ENCODE measurements at regions not wholly inside any gene's neighbourhood (a gene's known extent, or its start where the extent isn't known, plus 50 kb on each side); places are given as distances from the start of the nearest gene placed in this dataset.
"Not testable (repeated sequence)": the region's sequence is repeated elsewhere in the genome, so short reads cannot be mapped to it uniquely, and the experiment has no call there.

GRCh38 chr6:6411115-6411514, 90.7 kb upstream of the F13A1 start:
- intact Hi-C loops (cut with DNase I) = no loop called here
- DNase-seq (ENCODE audit: low spot score) = no peak

- intact Hi-C loops (cut with DNase I) = no loop called here
- no peak for DNase-seq (ENCODE audit: low spot score)
These were observed 91.8 kb upstream of the F13A1 start for GRCh38 chr6:6412221-6412620.

- no peak for DNase-seq (ENCODE audit: low spot score)
- intact Hi-C loops (cut with DNase I) = no loop called here
These were observed 92.2 kb upstream of the F13A1 start for GRCh38 chr6:6412700-6413099.

- DNase-seq (ENCODE audit: low spot score) = no peak
These were observed 94.5 kb upstream of the F13A1 start for GRCh38 chr6:6414931-6415330.

GRCh38 chr6:6417475-6417874, 97.0 kb upstream of the F13A1 start:
- DNase-seq (ENCODE audit: low spot score) = no peak
- intact Hi-C loops (cut with DNase I) = no loop called here

More at GRCh38 chr6:6414931-6415330, 94.5 kb upstream of the F13A1 start:
- intact Hi-C loops (cut with DNase I) = no loop called here

GRCh38 chr6:6418421-6418820, 98.0 kb upstream of the F13A1 start:
- intact Hi-C loops (cut with DNase I) = no loop called here
- no peak for DNase-seq (ENCODE audit: low spot score)

GRCh38 chr6:6420107-6420506, 99.6 kb upstream of the F13A1 start:
- no peak for DNase-seq (ENCODE audit: low spot score)
- intact Hi-C loops (cut with DNase I) = no loop called here

GRCh38 chr6:6434151-6434550, 113.7 kb upstream of the F13A1 start:
- intact Hi-C loops (cut with DNase I) = no loop called here

GRCh38 chr6:6434723-6435122, 114.3 kb upstream of the F13A1 start:
- DNase-seq (ENCODE audit: low spot score) = no peak
- intact Hi-C loops (cut with DNase I) = no loop called here

More at GRCh38 chr6:6434151-6434550, 113.7 kb upstream of the F13A1 start:
- DNase-seq (ENCODE audit: low spot score) = no peak

- no peak for DNase-seq (ENCODE audit: low spot score)
- intact Hi-C loops (cut with DNase I) = no loop called here
These were observed 115.9 kb upstream of the F13A1 start for GRCh38 chr6:6436366-6436765.

GRCh38 chr6:6436946-6437345, 116.5 kb upstream of the F13A1 start:
- no peak for DNase-seq (ENCODE audit: low spot score)
- intact Hi-C loops (cut with DNase I) = no loop called here

- DNase-seq (ENCODE audit: low spot score) = no peak
- intact Hi-C loops (cut with DNase I) = no loop called here
These were observed 117.8 kb upstream of the F13A1 start for GRCh38 chr6:6438286-6438685.

GRCh38 chr6:6439778-6440177, 119.3 kb upstream of the F13A1 start:
- intact Hi-C loops (cut with DNase I) = no loop called here
- DNase-seq (ENCODE audit: low spot score) = no peak

- no peak for DNase-seq (ENCODE audit: low spot score)
- intact Hi-C loops (cut with DNase I) = no loop called here
These were observed 131.5 kb upstream of the F13A1 start for GRCh38 chr6:6452002-6452401.

- DNase-seq (ENCODE audit: low spot score) = no peak
- intact Hi-C loops (cut with DNase I) = no loop called here
These were observed 132.7 kb upstream of the F13A1 start for GRCh38 chr6:6453186-6453585.

GRCh38 chr6:6455272-6455671, 133.2 kb upstream of the LY86 start:
- DNase-seq (ENCODE audit: low spot score) = no peak
- intact Hi-C loops (cut with DNase I) = no loop called here

GRCh38 chr6:6458172-6458571, 130.3 kb upstream of the LY86 start:
- intact Hi-C loops (cut with DNase I) = no loop called here
- DNase-seq (ENCODE audit: low spot score) = no peak

GRCh38 chr6:6459963-6460362, 128.6 kb upstream of the LY86 start:
- DNase-seq (ENCODE audit: low spot score); intact Hi-C loops (cut with DNase I): not testable (repeated sequence)

GRCh38 chr6:6460416-6460815, 128.1 kb upstream of the LY86 start:
- no peak for DNase-seq (ENCODE audit: low spot score)
- intact Hi-C loops (cut with DNase I) = no loop called here

- DNase-seq (ENCODE audit: low spot score) = no peak
- intact Hi-C loops (cut with DNase I) = no loop called here
These were observed 127.4 kb upstream of the LY86 start for GRCh38 chr6:6461138-6461537.

- intact Hi-C loops (cut with DNase I) = no loop called here
- DNase-seq (ENCODE audit: low spot score) = no peak
These were observed 121.4 kb upstream of the LY86 start for GRCh38 chr6:6466967-6467761.

- DNase-seq (ENCODE audit: low spot score) = no peak
- intact Hi-C loops (cut with DNase I) = no loop called here
These were observed 119.4 kb upstream of the LY86 start for GRCh38 chr6:6469074-6469473.
